ENCODE measurements at regions not wholly inside any gene's neighbourhood (a gene's known extent, or its start where the extent isn't known, plus 50 kb on each side); places are given as distances from the start of the nearest gene placed in this dataset.

DNA sequence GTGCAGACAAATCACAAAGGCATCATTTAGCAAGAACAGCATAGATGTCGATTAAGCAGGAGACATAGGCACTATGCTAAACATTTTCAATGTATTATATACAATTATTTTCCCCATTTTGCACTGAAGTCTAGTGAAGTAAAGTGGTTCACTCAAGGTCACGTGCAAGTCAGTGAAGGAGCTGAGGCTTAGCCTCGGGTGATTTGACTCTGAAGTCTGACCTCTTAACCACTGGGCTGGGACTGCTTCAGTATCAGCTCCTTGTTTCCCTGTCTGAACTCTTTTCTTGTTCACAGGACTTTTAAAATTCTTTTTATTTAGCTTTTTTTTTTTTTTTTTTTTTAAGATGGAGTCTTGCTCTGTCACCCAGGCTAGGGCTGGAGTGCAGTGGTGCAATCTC, 262.7 kb downstream of the DRD1 start:
- ATAC-seq (replicated peaks) (no peak), DNase-seq (no peak)

GRCh38 chr5:175170899-175171298, 273.1 kb downstream of the DRD1 start:
- Mint-ChIP-seq H3K27me3 (no peaks in the 10 kb centered on the region), H3K4me3 (no peak overlapping the region), H3K9me3 (peaks cover 0 to 3% of the 10 kb centered on the region in 2 donors), H3K27ac (no peak overlapping the region), H3K4me1 (no peaks in the 10 kb centered on the region), H3K36me3 (no peaks in the 10 kb centered on the region)
- no peak for DNase-seq
- ATAC-seq (replicated peaks): no peak

More for the DNA sequence above, 262.7 kb downstream of the DRD1 start:
- Mint-ChIP-seq H3K36me3 (no peaks in the 10 kb centered on the region), H3K27ac (no peak overlapping the region), H3K27me3 (peaks cover 0 to 4% of the 10 kb centered on the region in 2 donors), H3K4me1 (no peaks in the 10 kb centered on the region), H3K9me3 (peaks cover 0 to 5% of the 10 kb centered on the region in 2 donors), H3K4me3 (no peak overlapping the region)

GRCh38 chr5:175168882-175169507, 275.0 kb downstream of the DRD1 start:
- H3K4me3 Mint-ChIP-seq: no peak overlapping the region
- no peak for DNase-seq
- no peak overlapping the region for H3K27ac Mint-ChIP-seq
- H3K36me3 Mint-ChIP-seq: no peaks in the 10 kb centered on the region
- H3K4me1 Mint-ChIP-seq: no peaks in the 10 kb centered on the region
- peaks cover 0 to 4% of the 10 kb centered on the region in 2 donors for H3K9me3 Mint-ChIP-seq
- no peak for ATAC-seq (replicated peaks)
- no peaks in the 10 kb centered on the region for H3K27me3 Mint-ChIP-seq

DNA sequence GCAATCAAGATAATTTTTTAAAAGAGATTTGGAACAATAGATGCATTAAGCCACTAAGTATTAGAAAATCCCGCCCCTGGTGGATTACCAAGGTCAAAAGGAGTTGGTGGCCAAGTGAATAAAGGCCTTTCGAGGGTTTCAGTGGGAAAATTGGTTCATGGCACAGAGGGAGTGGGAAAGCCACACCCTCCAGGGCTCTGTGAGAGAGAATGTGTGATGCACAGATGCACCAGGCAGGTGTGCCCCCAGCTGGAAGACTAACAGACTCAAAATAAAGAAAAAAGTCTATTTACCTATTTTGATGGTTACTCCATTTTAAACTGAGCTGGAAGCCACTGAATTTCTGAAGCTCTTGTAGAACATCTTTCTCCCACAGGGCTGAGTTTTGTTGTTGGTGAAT, 278.0 kb downstream of the DRD1 start:
- no peak for DNase-seq
- Mint-ChIP-seq H3K4me1 (no peaks in the 10 kb centered on the region), H3K4me3 (no peak overlapping the region), H3K9me3 (peaks cover 0 to 2% of the 10 kb centered on the region in 2 donors), H3K27ac (no peak overlapping the region), H3K36me3 (no peaks in the 10 kb centered on the region), H3K27me3 (peaks cover 0 to 3% of the 10 kb centered on the region in 2 donors)
- no peak for ATAC-seq (replicated peaks)

DNA sequence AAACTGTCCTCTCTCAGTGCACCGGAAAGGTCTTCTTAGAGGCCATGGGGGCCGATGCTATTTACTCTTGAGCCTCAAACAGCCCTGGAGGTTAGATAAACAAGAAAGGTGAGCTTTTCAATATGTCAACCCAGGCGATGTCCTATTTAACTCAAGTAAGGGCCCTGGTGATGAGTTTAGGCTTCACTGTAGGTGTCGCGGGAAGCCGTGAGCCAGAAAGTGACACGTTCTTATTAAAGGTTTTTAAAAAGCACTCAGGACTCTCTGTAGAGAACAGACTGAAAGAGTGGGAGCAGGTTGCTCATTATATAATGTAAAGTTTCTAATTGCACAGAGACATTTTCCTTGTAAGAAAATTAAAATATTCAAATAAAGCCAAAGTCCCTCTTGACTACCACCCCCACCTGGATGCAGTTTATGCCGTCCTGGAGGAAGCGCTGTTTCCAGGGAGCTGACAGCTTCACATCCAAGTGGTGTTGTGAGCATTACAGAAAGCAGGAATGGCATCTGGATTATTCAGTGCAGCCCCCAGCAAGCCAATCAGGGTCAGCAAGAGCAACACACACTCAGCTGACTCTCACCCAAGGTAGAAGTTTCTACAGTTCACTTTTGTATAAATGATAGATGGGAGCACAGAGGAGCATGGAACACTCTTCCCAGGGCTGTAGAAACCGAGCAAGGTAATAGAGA, 280.3 kb downstream of the DRD1 start:
- DNase-seq: no peak
- Mint-ChIP-seq H3K9me3 (peaks cover 0 to 4% of the 10 kb centered on the region in 2 donors), H3K36me3 (no peaks in the 10 kb centered on the region), H3K27ac (no peak overlapping the region), H3K27me3 (peaks cover 0 to 6% of the 10 kb centered on the region in 2 donors), H3K4me3 (no peak overlapping the region), H3K4me1 (no peaks in the 10 kb centered on the region)
- ATAC-seq (replicated peaks): no peak

DNA sequence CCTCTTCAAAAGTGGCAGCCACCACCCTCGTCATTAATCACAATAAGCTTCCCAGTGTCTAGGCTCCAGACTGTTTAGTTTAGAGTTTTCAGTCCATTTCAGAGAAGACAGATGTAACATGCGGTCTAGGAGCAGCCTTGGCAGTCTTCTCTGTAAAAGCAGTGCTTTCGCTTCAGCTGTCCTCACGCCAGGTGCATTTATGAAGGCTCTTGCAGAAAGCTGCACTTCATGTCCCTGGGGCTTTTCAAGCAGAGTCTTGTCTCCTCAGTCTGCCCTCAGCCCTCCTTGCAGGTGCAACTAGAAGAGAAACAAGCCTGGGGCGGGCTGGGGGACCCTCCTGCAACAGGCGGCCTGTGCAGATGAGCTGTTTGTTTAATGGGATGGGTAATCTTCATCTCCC, 281.9 kb downstream of the DRD1 start:
- no peak overlapping the region for H3K27ac Mint-ChIP-seq
- H3K9me3 Mint-ChIP-seq: peaks cover 0 to 4% of the 10 kb centered on the region in 2 donors
- no peak for ATAC-seq (replicated peaks)
- H3K27me3 Mint-ChIP-seq: peaks cover 0 to 6% of the 10 kb centered on the region in 2 donors
- H3K4me3 Mint-ChIP-seq: no peak overlapping the region
- DNase-seq: no peak
- H3K36me3 Mint-ChIP-seq: no peaks in the 10 kb centered on the region
- H3K4me1 Mint-ChIP-seq: no peaks in the 10 kb centered on the region

- Mint-ChIP-seq H3K4me3 (no peak overlapping the region), H3K27ac (no peak overlapping the region), H3K36me3 (no peaks in the 10 kb centered on the region), H3K4me1 (no peaks in the 10 kb centered on the region), H3K27me3 (peaks cover 0 to 6% of the 10 kb centered on the region in 2 donors), H3K9me3 (peaks cover 0 to 10% of the 10 kb centered on the region in 2 donors)
- ATAC-seq (replicated peaks): no peak
- DNase-seq: no peak
Observed at GRCh38 chr5:175159956-175160355, 284.0 kb downstream of the DRD1 start.

GRCh38 chr5:175148636-175149172, 295.3 kb downstream of the DRD1 start:
- DNase-seq: no peak
- Mint-ChIP-seq H3K4me3 (no peak overlapping the region), H3K4me1 (no peaks in the 10 kb centered on the region), H3K27ac (no peak overlapping the region), H3K27me3 (no peaks in the 10 kb centered on the region), H3K36me3 (no peaks in the 10 kb centered on the region), H3K9me3 (peaks cover 15% of the 10 kb centered on the region in 2 donors)
- no peak for ATAC-seq (replicated peaks)

DNA sequence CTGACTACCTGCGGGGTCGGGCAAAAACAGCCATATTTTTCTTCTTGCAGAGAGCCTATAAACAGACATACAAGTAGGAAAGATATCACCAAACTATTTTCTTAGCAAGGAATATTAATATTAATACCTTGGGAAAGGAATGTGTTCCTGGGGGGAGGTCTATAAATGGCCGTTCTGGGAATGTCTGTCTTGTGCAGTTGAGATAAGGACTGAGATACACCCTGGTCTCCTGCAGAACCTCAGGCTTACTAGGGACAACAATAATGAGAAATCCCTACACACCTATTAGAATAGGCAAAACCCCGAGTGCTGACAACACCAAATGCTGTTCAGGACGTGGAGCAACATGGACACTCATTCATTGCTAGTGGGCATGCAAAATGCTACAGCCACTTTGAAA, 297.2 kb downstream of the DRD1 start:
- no peak for ATAC-seq (replicated peaks)
- no peak overlapping the region for H3K4me3 Mint-ChIP-seq
- no peak overlapping the region for H3K27ac Mint-ChIP-seq
- no peaks in the 10 kb centered on the region for H3K4me1 Mint-ChIP-seq
- no peaks in the 10 kb centered on the region for H3K36me3 Mint-ChIP-seq
- DNase-seq: no peak
- H3K27me3 Mint-ChIP-seq: no peaks in the 10 kb centered on the region
- H3K9me3 Mint-ChIP-seq: peaks cover 13% of the 10 kb centered on the region in 2 donors

DNA sequence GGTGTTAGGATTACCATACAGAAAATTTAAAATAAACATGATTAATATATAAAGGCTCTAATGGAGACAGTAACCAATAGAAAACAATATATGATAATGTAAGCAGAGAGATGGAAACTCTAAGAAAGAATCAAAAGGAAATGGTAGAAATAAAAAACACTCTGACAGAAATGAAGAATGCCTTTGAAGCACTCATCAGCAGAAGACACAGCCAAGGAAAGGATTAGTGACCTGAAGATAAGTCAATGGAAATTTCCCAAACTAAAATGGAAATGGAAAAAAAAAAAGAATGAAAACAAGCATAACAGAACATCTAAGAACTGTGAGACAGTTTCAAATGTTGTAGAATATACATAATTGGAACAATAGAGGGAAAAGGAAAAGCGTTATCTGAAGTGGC, 302.6 kb downstream of the DRD1 start:
- DNase-seq (no peak), ATAC-seq (replicated peaks) (no peak)
- no peaks in the 10 kb centered on the region for H3K4me1 Mint-ChIP-seq
- no peaks in the 10 kb centered on the region for H3K27me3 Mint-ChIP-seq
- no peaks in the 10 kb centered on the region for H3K36me3 Mint-ChIP-seq
- H3K9me3 Mint-ChIP-seq: peaks cover 17 to 18% of the 10 kb centered on the region in 2 donors
- no peak overlapping the region for H3K4me3 Mint-ChIP-seq
- no peak overlapping the region for H3K27ac Mint-ChIP-seq

DNA sequence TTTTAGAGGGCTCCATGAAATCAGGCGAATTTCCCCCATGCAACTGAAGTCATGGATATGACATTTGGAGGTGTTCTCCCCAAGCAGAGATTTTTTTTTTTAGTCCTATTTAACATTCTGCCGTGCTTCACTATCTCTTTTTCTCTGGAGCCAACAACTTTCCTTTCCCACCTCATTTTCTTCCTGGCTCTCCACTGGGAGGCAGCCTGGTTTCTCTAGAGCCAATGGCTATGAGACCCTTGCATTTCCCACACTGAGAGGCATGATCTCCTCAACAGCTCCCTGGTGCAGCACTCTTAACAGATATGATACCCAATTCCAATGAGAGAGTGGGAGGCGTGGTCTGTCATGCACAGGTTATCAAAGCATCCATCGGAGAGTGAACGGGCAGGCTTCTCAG, 310.8 kb downstream of the DRD1 start:
- Mint-ChIP-seq H3K9me3 (peaks cover 4 to 7% of the 10 kb centered on the region in 2 donors), H3K27ac (no peak overlapping the region), H3K4me1 (no peaks in the 10 kb centered on the region), H3K36me3 (no peaks in the 10 kb centered on the region), H3K4me3 (no peak overlapping the region), H3K27me3 (no peaks in the 10 kb centered on the region)
- DNase-seq: no peak
- no peak for ATAC-seq (replicated peaks)

DNA sequence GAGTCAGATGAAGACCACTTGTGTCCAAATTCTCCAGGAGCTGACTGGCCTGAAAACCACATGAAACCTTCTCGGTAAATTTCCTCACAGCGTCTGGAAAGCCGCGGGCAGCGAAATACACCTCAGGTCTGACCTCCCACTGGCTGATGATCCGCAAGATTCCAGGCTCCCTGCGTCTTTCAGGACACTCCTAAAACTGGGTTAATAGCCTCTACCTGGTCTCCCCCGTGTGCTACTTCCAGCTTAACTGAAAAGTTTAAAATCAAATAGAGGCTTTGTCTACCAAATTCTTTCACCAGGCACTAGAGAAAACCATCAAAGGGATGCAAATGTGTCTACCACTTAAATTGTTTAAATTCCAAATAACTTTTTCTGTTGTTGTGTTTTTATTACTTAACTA, 312.6 kb downstream of the DRD1 start:
- ATAC-seq (replicated peaks): no peak
- Mint-ChIP-seq H3K27ac (no peak overlapping the region), H3K4me3 (no peak overlapping the region), H3K9me3 (peaks cover 4 to 7% of the 10 kb centered on the region in 2 donors), H3K36me3 (no peaks in the 10 kb centered on the region), H3K27me3 (no peaks in the 10 kb centered on the region), H3K4me1 (no peaks in the 10 kb centered on the region)
- DNase-seq: no peak

DNA sequence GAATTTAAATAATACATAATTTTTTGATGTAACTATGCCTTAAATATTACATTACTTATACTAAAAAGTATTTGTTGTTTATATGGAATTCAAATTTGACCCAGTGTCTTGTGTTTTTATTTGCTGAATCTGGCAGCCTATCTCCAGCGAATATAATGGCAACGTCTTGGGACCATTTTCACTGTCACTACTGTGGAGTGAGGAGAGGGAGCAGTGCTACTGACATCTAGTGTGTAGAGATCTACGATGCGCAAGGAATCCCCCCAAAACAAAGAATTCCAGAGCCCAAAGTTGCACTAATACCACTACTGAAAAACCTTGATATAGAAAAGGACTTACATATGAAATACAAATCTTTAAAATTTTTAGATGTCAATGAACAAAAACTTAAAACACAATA, 314.4 kb downstream of the DRD1 start:
- Mint-ChIP-seq H3K9me3 (peaks cover 0 to 4% of the 10 kb centered on the region in 2 donors), H3K4me1 (no peaks in the 10 kb centered on the region), H3K27me3 (no peaks in the 10 kb centered on the region), H3K36me3 (no peaks in the 10 kb centered on the region), H3K4me3 (no peak overlapping the region), H3K27ac (no peak overlapping the region)
- no peak for DNase-seq
- no peak for ATAC-seq (replicated peaks)

DNA sequence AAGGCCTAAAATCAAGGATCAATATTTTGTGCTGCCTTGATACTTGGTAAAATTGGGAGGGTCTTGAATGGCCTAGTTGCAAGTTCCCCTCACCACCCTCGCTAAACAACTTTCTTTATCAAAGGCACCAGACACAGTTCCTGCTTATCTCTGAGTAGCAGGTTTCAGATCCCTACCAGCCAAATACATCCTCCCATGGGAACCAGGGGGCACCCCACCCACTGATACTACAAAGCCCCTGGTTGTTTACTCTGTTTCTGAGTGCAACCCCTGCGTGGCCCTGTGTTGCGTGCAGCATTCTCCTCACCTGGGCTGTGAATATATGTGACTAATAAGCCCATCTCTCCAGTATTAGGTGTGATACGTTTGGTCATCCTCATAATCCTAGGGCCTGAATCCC, 314.9 kb downstream of the DRD1 start:
- Mint-ChIP-seq H3K4me1 (no peaks in the 10 kb centered on the region), H3K27ac (no peak overlapping the region), H3K36me3 (no peaks in the 10 kb centered on the region), H3K9me3 (peaks cover 0 to 4% of the 10 kb centered on the region in 2 donors), H3K27me3 (no peaks in the 10 kb centered on the region), H3K4me3 (no peak overlapping the region)
- DNase-seq (no peak), ATAC-seq (replicated peaks) (no peak)

DNA sequence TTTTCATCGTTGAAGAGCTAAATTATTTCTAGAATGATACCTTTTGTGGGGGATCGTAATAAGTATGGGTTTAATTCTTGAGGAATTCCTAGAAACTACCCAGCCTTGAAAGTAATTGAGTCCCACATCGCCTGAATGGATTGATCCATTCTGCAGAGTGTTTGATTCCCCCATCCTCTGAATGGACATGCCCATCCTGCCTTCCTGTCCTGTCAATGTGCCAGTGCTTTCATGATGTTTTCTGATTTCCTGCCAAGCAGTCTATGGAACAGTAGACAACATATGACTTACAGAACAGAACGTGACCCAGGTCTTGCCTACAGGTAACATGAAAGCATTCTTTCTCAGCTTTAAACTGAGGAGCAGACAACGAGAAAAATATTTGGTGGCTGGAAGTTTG, 319.2 kb downstream of the DRD1 start:
- Mint-ChIP-seq H3K9me3 (no peaks in the 10 kb centered on the region), H3K4me1 (no peaks in the 10 kb centered on the region), H3K27ac (no peak overlapping the region), H3K4me3 (no peak overlapping the region), H3K36me3 (no peaks in the 10 kb centered on the region), H3K27me3 (no peaks in the 10 kb centered on the region)
- ATAC-seq (replicated peaks): no peak
- no peak for DNase-seq

Measured in stimulated activated naive B cell treated with anti-CD40 and anti-IgM and Interleukin-4, amounts not matched to agents 10 μg/mL and 1 μg/mL and 100 μg/mL, for 72 hours (primary cell).